HL-60 (cell line): ENCODE measurements at regions not wholly inside any gene's neighbourhood (a gene's known extent, or its start where the extent isn't known, plus 50 kb on each side); places are given as distances from the start of the nearest gene placed in this dataset.

Experiments used
- TF ChIP-seq, protein P1 (sequence below): IDR thresholded peaks from one replicate; pipeline ENCODE4 v1.5.1; 2011; ENCODE audit warnings: low read length, control low read depth, inconsistent platforms; ENCODE audit not compliant: insufficient read depth
- TF ChIP-seq, protein P2 (sequence below): IDR thresholded peaks from 2 replicates; pipeline ENCODE4 v1.6.1; 2012; ENCODE audit warnings: low read depth; ENCODE audit not compliant: insufficient replicate concordance

DNA sequence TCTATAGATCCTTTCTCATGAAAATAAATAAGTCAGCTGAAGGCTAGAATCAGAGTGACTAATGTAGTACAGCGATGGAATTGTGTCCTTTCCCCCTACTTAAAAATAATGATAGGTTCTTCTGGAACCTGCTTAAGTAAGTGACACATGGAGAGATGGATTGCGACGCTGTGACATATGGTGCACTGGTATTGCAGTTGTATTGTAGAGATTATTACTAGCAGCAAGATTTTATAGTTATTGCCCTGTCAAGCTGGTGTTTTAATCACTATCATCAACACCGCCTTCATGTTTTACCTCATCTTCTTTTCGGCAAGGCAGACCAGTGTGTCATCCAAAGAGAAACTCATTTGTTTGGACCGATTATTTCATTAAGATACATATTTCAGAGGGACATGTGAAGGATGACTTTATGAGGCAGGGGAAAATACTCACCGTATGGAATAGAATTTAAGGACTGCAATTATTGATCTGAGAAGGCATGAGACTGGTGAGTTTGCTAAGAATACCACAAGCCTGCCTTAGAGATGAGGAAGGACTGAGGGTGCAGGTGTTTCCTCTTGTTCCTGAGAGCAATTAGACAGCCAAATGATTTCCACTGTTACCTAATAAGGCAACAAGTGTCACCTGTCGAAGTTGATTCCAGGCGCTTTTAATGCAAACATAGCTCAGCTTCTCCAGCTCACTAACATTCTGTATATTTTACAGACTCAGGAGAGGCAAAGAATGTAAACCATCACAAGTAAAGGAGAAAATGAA lies 1855.5 kb downstream of the MAT2B start:
- TF ChIP-seq, protein P1, sequence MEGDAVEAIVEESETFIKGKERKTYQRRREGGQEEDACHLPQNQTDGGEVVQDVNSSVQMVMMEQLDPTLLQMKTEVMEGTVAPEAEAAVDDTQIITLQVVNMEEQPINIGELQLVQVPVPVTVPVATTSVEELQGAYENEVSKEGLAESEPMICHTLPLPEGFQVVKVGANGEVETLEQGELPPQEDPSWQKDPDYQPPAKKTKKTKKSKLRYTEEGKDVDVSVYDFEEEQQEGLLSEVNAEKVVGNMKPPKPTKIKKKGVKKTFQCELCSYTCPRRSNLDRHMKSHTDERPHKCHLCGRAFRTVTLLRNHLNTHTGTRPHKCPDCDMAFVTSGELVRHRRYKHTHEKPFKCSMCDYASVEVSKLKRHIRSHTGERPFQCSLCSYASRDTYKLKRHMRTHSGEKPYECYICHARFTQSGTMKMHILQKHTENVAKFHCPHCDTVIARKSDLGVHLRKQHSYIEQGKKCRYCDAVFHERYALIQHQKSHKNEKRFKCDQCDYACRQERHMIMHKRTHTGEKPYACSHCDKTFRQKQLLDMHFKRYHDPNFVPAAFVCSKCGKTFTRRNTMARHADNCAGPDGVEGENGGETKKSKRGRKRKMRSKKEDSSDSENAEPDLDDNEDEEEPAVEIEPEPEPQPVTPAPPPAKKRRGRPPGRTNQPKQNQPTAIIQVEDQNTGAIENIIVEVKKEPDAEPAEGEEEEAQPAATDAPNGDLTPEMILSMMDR: no peak
- TF ChIP-seq, protein P2, sequence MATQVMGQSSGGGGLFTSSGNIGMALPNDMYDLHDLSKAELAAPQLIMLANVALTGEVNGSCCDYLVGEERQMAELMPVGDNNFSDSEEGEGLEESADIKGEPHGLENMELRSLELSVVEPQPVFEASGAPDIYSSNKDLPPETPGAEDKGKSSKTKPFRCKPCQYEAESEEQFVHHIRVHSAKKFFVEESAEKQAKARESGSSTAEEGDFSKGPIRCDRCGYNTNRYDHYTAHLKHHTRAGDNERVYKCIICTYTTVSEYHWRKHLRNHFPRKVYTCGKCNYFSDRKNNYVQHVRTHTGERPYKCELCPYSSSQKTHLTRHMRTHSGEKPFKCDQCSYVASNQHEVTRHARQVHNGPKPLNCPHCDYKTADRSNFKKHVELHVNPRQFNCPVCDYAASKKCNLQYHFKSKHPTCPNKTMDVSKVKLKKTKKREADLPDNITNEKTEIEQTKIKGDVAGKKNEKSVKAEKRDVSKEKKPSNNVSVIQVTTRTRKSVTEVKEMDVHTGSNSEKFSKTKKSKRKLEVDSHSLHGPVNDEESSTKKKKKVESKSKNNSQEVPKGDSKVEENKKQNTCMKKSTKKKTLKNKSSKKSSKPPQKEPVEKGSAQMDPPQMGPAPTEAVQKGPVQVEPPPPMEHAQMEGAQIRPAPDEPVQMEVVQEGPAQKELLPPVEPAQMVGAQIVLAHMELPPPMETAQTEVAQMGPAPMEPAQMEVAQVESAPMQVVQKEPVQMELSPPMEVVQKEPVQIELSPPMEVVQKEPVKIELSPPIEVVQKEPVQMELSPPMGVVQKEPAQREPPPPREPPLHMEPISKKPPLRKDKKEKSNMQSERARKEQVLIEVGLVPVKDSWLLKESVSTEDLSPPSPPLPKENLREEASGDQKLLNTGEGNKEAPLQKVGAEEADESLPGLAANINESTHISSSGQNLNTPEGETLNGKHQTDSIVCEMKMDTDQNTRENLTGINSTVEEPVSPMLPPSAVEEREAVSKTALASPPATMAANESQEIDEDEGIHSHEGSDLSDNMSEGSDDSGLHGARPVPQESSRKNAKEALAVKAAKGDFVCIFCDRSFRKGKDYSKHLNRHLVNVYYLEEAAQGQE: no peak
